ENCODE measurements at regions not wholly inside any gene's neighbourhood (a gene's known extent, or its start where the extent isn't known, plus 50 kb on each side); places are given as distances from the start of the nearest gene placed in this dataset.

GRCh38 chr2:217285926-217286325 is 426.1 kb upstream of the TNP1 start:
- TF ChIP-seq CTCF (IDR thresholded peaks at IDR 0.05) (no peak), POLR2A (IDR thresholded peaks at IDR 0.05) (no peak), POLR2AphosphoS5 (IDR thresholded peaks at IDR 0.05) (no peak)

Measured in prostate gland (tissue), 2 donors.